HG02870 (cell line): ENCODE measurements at regions not wholly inside any gene's neighbourhood (a gene's known extent, or its start where the extent isn't known, plus 50 kb on each side); places are given as distances from the start of the nearest gene placed in this dataset.

Experiments
- ATAC-seq: cut with Tn5 transposase; IDR thresholded peaks from one replicate; pipeline ENCODE4 v1.9.1; 2021; ENCODE audit warnings: mild to moderate bottlenecking, moderate library complexity; ENCODE audit not compliant: unreplicated experiment

GRCh38 chr12:115160271-115161128 is 476.5 kb upstream of the TBX3 start:
- ATAC-seq: no peak

- no peak for ATAC-seq
Measured at GRCh38 chr12:115158816-115159215, 474.8 kb upstream of the TBX3 start.

- no peak for ATAC-seq
Measured at GRCh38 chr12:115155665-115156645, 472.0 kb upstream of the TBX3 start.

- ATAC-seq: no peak
Measured at GRCh38 chr12:115149685-115150378, 465.9 kb upstream of the TBX3 start.

GRCh38 chr12:115149279-115149678 is 465.3 kb upstream of the TBX3 start:
- ATAC-seq: no peak

- ATAC-seq: no peak
Measured at GRCh38 chr12:115147916-115148315, 463.9 kb upstream of the TBX3 start.

- ATAC-seq: no peak
Measured at GRCh38 chr12:115146453-115146852, 462.5 kb upstream of the TBX3 start.

- no peak for ATAC-seq
Measured at GRCh38 chr12:115144425-115144824, 460.4 kb upstream of the TBX3 start.

- no peak for ATAC-seq
Measured at GRCh38 chr12:115140981-115141655, 457.1 kb upstream of the TBX3 start.

- no peak for ATAC-seq
Measured at GRCh38 chr12:115137812-115138521, 454.0 kb upstream of the TBX3 start.

- no peak for ATAC-seq
Measured at GRCh38 chr12:115135800-115136211, 451.8 kb upstream of the TBX3 start.

- ATAC-seq: no peak
Measured at GRCh38 chr12:115134298-115134697, 450.3 kb upstream of the TBX3 start.

GRCh38 chr12:115132905-115133304 is 448.9 kb upstream of the TBX3 start:
- no peak for ATAC-seq

- no peak for ATAC-seq
Measured at GRCh38 chr12:115132145-115132544, 448.2 kb upstream of the TBX3 start.

- ATAC-seq: no peak
Measured at GRCh38 chr12:115129727-115130126, 445.8 kb upstream of the TBX3 start.

- no peak for ATAC-seq
Measured at GRCh38 chr12:115121053-115121452, 437.1 kb upstream of the TBX3 start.

- ATAC-seq: no peak
Measured at GRCh38 chr12:115118177-115118724, 434.3 kb upstream of the TBX3 start.

- no peak for ATAC-seq
Measured at GRCh38 chr12:115114140-115114539, 430.2 kb upstream of the TBX3 start.

GRCh38 chr12:115109863-115110262 is 425.9 kb upstream of the TBX3 start:
- no peak for ATAC-seq
